H1 (cell line): ENCODE measurements at regions not wholly inside any gene's neighbourhood (a gene's known extent, or its start where the extent isn't known, plus 50 kb on each side); places are given as distances from the start of the nearest gene placed in this dataset.

Experiments
- CTCF ChIA-PET: fragments of 300-600 bp; sonication (Branson Sonifier 250); formaldehyde crosslinking; loops from one replicate; lab custom pipeline; 2021; ENCODE audit not compliant: partially characterized antibody; lab: Charles Lee
- POLR2A ChIA-PET: fragments of 300-600 bp; sonication (Branson Sonifier 250); formaldehyde crosslinking; loops from one replicate; lab custom pipeline; 2021; ENCODE audit warnings: inconsistent platforms; ENCODE audit not compliant: partially characterized antibody; lab: Charles Lee
- DNase-seq, 2 experiments: peaks; one replicate each; pipeline versions ENCODE4 v3.0.0 to v3.0.0-alpha.2; 2010 to 2022; ENCODE audit warnings: low spot score in 2 of 2, low read depth in 1 of 2, mixed read lengths in 1 of 2
- FAIRE-seq: peaks from 2 replicates; lab custom pipeline; 2011; peaks lifted over from hg19 to GRCh38; lab: Jason Lieb, UNC
- H2AFZ ChIP-seq: 2 replicates; pipeline ENCODE4 v1.8.1; 2012; ENCODE audit warnings: low read length, inconsistent platforms
- H2AK5ac ChIP-seq: 2 replicates; pipeline ENCODE4 v1.6.1; 2013; ENCODE audit warnings: low read depth, low read length
- H2BK120ac ChIP-seq: replicated peaks from 2 replicates; pipeline ENCODE3; 2013; ENCODE audit warnings: low read depth, low read length, inconsistent platforms
- H2BK12ac ChIP-seq: 2 replicates; pipeline ENCODE4 v1.6.1; 2013; ENCODE audit warnings: low read depth, low read length
- H2BK15ac ChIP-seq: 2 replicates; pipeline ENCODE4 v1.6.1; 2013; ENCODE audit warnings: low read length
- H2BK20ac ChIP-seq: 2 replicates; pipeline ENCODE4 v1.6.1; 2013; ENCODE audit warnings: low read length
- H2BK5ac ChIP-seq: 2 replicates; pipeline ENCODE4 v1.6.1; 2013; ENCODE audit warnings: low read depth, low read length
- H3K14ac ChIP-seq: 2 replicates; pipeline ENCODE4 v1.6.1; 2013; ENCODE audit warnings: inconsistent platforms; ENCODE audit not compliant: insufficient read length
- H3K18ac ChIP-seq: 2 replicates; pipeline ENCODE4 v1.6.1; 2013; ENCODE audit warnings: low read length; ENCODE audit errors: extremely low read depth
- H3K23ac ChIP-seq: 2 replicates; pipeline ENCODE4 v1.6.1; 2013; ENCODE audit warnings: inconsistent platforms; ENCODE audit not compliant: insufficient read length
- H3K23me2 ChIP-seq: 2 replicates; pipeline ENCODE4 v1.6.1; 2013; ENCODE audit warnings: low read depth, low read length
- H3K27ac ChIP-seq: 2 replicates; pipeline ENCODE4 v1.6.1; 2011; ENCODE audit warnings: low read depth, low read length, inconsistent platforms
- H3K27me3 ChIP-seq, 4 experiments: replicated peaks in 1 of 4; 1 replicate in 1 of 4; 2 replicates in 3 of 4; pipeline versions ENCODE4 v1.6.1 to v1.8.1; 2011 to 2013; ENCODE audit warnings: low read length in 3 of 4, mild to moderate bottlenecking in 3 of 4, inconsistent platforms in 2 of 4, mixed read lengths in 2 of 4, moderate library complexity in 1 of 4; ENCODE audit not compliant: control insufficient read depth in 3 of 4, insufficient read depth in 3 of 4; ENCODE audit errors: extremely low read depth in 1 of 4
- H3K36me3 ChIP-seq, 4 experiments: 2 replicates each; pipeline versions ENCODE4 v1.6.1 to v1.8.1; 2011 to 2013; ENCODE audit warnings: mild to moderate bottlenecking in 4 of 4, low read length in 3 of 4, moderate library complexity in 2 of 4, control low read depth in 1 of 4, inconsistent platforms in 1 of 4; ENCODE audit not compliant: insufficient read depth in 4 of 4, control insufficient read depth in 2 of 4
- H3K4ac ChIP-seq: replicated peaks from 2 replicates; pipeline ENCODE3; 2013; ENCODE audit warnings: low read length, low read depth, mixed read lengths, inconsistent platforms; ENCODE audit not compliant: insufficient read length
- H3K4me1 ChIP-seq, 4 experiments: replicated peaks in 1 of 4; 1 replicate in 1 of 4; 2 replicates in 3 of 4; pipeline versions ENCODE4 v1.6.1 to v1.8.1; 2011 to 2013; ENCODE audit warnings: low read length in 3 of 4, inconsistent platforms in 2 of 4, mixed read lengths in 1 of 4; ENCODE audit not compliant: insufficient read depth in 4 of 4, control insufficient read depth in 3 of 4
- H3K4me2 ChIP-seq, 2 experiments: 2 replicates each; pipeline versions ENCODE4 v1.6.1 to v1.8.1; 2011 to 2013; ENCODE audit warnings: low read depth in 2 of 2, low read length in 2 of 2, control low read depth in 1 of 2, inconsistent platforms in 1 of 2, mild to moderate bottlenecking in 1 of 2; ENCODE audit not compliant: insufficient read depth in 1 of 2
- H3K4me3 ChIP-seq, 4 experiments: fragments of 200-600, 300-600 bp in 1 of 4; sonication (generic), shearing (Covaris generic), sonication (Bioruptor Twin) in 1 of 4; 2 replicates each; pipeline versions ENCODE4 v1.5.1 to v1.8.1; 2011 to 2016; ENCODE audit warnings: low read length in 4 of 4, low read depth in 3 of 4, control low read depth in 2 of 4, inconsistent platforms in 2 of 4, mild to moderate bottlenecking in 2 of 4, mixed read lengths in 1 of 4, moderate library complexity in 1 of 4; ENCODE audit not compliant: insufficient read depth in 2 of 4; ENCODE audit errors: extremely low read depth in 1 of 4
- H3K56ac ChIP-seq: replicated peaks from 2 replicates; pipeline ENCODE3; 2013; ENCODE audit warnings: low read depth, mild to moderate bottlenecking, mixed read lengths, low read length, inconsistent platforms; ENCODE audit not compliant: insufficient read length
- H3K79me1 ChIP-seq: 2 replicates; pipeline ENCODE4 v1.6.1; 2013; ENCODE audit warnings: low read depth, low read length, control low read depth
- H3K79me2 ChIP-seq, 2 experiments: 2 replicates each; pipeline versions ENCODE4 v1.6.1 to v1.8.1; 2012 to 2013; ENCODE audit warnings: low read length in 2 of 2, mild to moderate bottlenecking in 2 of 2, inconsistent platforms in 1 of 2; ENCODE audit not compliant: insufficient read depth in 2 of 2, control insufficient read depth in 1 of 2
- H3K9ac ChIP-seq, 4 experiments: replicated peaks in 1 of 4; 1 replicate in 1 of 4; 2 replicates in 3 of 4; pipeline versions ENCODE4 v1.6.1 to v1.8.1; 2011 to 2013; ENCODE audit warnings: low read depth in 3 of 4, low read length in 3 of 4, control low read depth in 2 of 4, mild to moderate bottlenecking in 2 of 4, moderate library complexity in 2 of 4, inconsistent platforms in 1 of 4; ENCODE audit errors: extremely low read depth in 1 of 4
- H3K9me3 ChIP-seq, 2 experiments: 2 replicates each; pipeline versions ENCODE4 v1.6.1 to v1.8.1; 2012 to 2013; ENCODE audit warnings: mild to moderate bottlenecking in 2 of 2, moderate library complexity in 2 of 2, control low read depth in 1 of 2, inconsistent platforms in 1 of 2, low read depth in 1 of 2, low read length in 1 of 2, mixed read lengths in 1 of 2; ENCODE audit not compliant: insufficient read depth in 2 of 2
- H4K20me1 ChIP-seq, 2 experiments: replicated peaks in 1 of 2; 2 replicates each; pipeline versions ENCODE3 to v1.8.1; 2011 to 2013; ENCODE audit warnings: inconsistent platforms in 2 of 2, low read length in 2 of 2, mild to moderate bottlenecking in 1 of 2; ENCODE audit not compliant: insufficient read depth in 2 of 2, control insufficient read depth in 1 of 2
- H4K5ac ChIP-seq: 2 replicates; pipeline ENCODE4 v1.6.1; 2013; ENCODE audit warnings: low read length, low read depth, mixed read lengths, inconsistent platforms; ENCODE audit not compliant: insufficient read length
- H4K8ac ChIP-seq: 2 replicates; pipeline ENCODE4 v1.8.0; 2013; ENCODE audit warnings: mild to moderate bottlenecking, moderate library complexity, low read length, inconsistent platforms; ENCODE audit not compliant: insufficient read depth; ENCODE audit errors: extremely low read depth
- H4K91ac ChIP-seq: replicated peaks from 2 replicates; pipeline ENCODE3; 2013; ENCODE audit warnings: low read length, mixed read lengths, inconsistent platforms; ENCODE audit not compliant: insufficient read length
- BCL11A ChIP-seq, 2 experiments: IDR thresholded peaks; one replicate each; pipeline ENCODE4 v1.6.1; 2011; ENCODE audit warnings: low read depth in 2 of 2, low read length in 2 of 2, mild to moderate bottlenecking in 2 of 2
- CBX8 ChIP-seq: fragments of 300-800, 300-1000 bp; sonication (generic); IDR thresholded peaks from 2 replicates; pipeline ENCODE4 v1.7.1; 2016; ENCODE audit warnings: low read depth, low read length, borderline replicate concordance
- CTBP2 ChIP-seq: IDR thresholded peaks from 2 replicates; pipeline ENCODE4 v1.7.0; 2011; ENCODE audit warnings: borderline replicate concordance, mild to moderate bottlenecking, moderate library complexity, mixed read lengths, low read length; ENCODE audit not compliant: insufficient read depth, insufficient read length
- GABPA ChIP-seq: IDR thresholded peaks from 2 replicates; pipeline ENCODE4 v1.6.1; 2011; ENCODE audit warnings: mild to moderate bottlenecking, low read length, moderate library complexity, borderline replicate concordance; ENCODE audit not compliant: insufficient read depth
- HDAC2 ChIP-seq, 2 experiments: fragments of 300-600 bp in 1 of 2; sonication (generic) in 1 of 2; IDR thresholded peaks; 2 replicates each; pipeline ENCODE4 v1.6.1; 2011 to 2012; ENCODE audit warnings: low read depth in 2 of 2, low read length in 2 of 2, mild to moderate bottlenecking in 2 of 2, moderate library complexity in 2 of 2, borderline replicate concordance in 1 of 2, inconsistent platforms in 1 of 2
- KDM4A ChIP-seq: IDR thresholded peaks from one replicate; pipeline ENCODE4 v1.7.1; 2012; ENCODE audit warnings: low read depth, mild to moderate bottlenecking, moderate library complexity, low read length, inconsistent platforms; ENCODE audit not compliant: severe bottlenecking
- MAX ChIP-seq: IDR thresholded peaks from 2 replicates; pipeline ENCODE4 v1.6.1; 2012; ENCODE audit warnings: inconsistent platforms
- PHF8 ChIP-seq: fragments of 200-600 bp; sonication (generic); conservative IDR thresholded peaks from 2 replicates; pipeline ENCODE4 v1.7.1; 2012; ENCODE audit warnings: low read depth, mild to moderate bottlenecking, inconsistent platforms, low read length, moderate library complexity
- POLR2A ChIP-seq, 2 experiments: IDR thresholded peaks; 1 replicate in 1 of 2; 2 replicates in 1 of 2; pipeline ENCODE4 v1.6.1; 2011; ENCODE audit warnings: low read depth in 2 of 2, low read length in 2 of 2, mild to moderate bottlenecking in 2 of 2; ENCODE audit errors: control extremely low read depth in 1 of 2
- RFX5 ChIP-seq: IDR thresholded peaks from 2 replicates; pipeline ENCODE4 v1.6.1; 2011; ENCODE audit warnings: low read depth, low read length, improper control_type of control experiment, borderline replicate concordance
- RNF2 ChIP-seq: fragments of 200-900, 300-1000 bp; sonication (generic); IDR thresholded peaks from 2 replicates; pipeline ENCODE4 v1.7.1; 2016; ENCODE audit warnings: borderline replicate concordance, low read depth, mild to moderate bottlenecking, antibody characterized with exemption, low read length; ENCODE audit not compliant: poor library complexity, severe bottlenecking; ENCODE audit errors: missing control alignments
- SP4 ChIP-seq: IDR thresholded peaks from 2 replicates; pipeline ENCODE4 v1.6.1; 2012; ENCODE audit warnings: low read length, inconsistent platforms
- TAF7 ChIP-seq: optimal IDR thresholded peaks from 2 replicates; pipeline ENCODE3; 2011; ENCODE audit warnings: low read depth, mild to moderate bottlenecking, inconsistent platforms, low read length, moderate library complexity, borderline replicate concordance
- whole genome bisulfite sequencing, 2 experiments: shearing (Covaris generic) in 1 of 2; methylation state at CpG; one replicate each; pipeline versions ENCODE4 v1.1.6 to v1.1.7; 2013 to 2015; ENCODE audit warnings: low lambda C conversion rate in 2 of 2, mixed read lengths in 2 of 2, inconsistent platforms in 1 of 2, low coverage in 1 of 2, missing lambda C conversion rate in 1 of 2; ENCODE audit not compliant: insufficient replicate concordance in 2 of 2, insufficient coverage in 1 of 2, insufficient read length in 1 of 2; ENCODE audit errors: extremely low coverage in 1 of 2, missing lambda C conversion rate in 1 of 2; 5-methylcytosine and 5-hydroxymethylcytosine counted together

- CTCF ChIA-PET: interaction anchor here (1.6 kb wide), 1 partner anchor 164 kb away, joined by 4 read pairs; no protein-coding TSS in a partner anchor
- no peak for TF ChIP-seq BCL11A (IDR thresholded peaks at IDR 0.05; ENCODE audit: low read depth in 2 of 2, low read length in 2 of 2)
- TF ChIP-seq CBX8: no peak
- no peak for TF ChIP-seq TAF7
- no peak for TF ChIP-seq PHF8
- TF ChIP-seq CTBP2: no peak
- no peak for TF ChIP-seq RNF2
- no peak for TF ChIP-seq KDM4A
- TF ChIP-seq POLR2A (IDR thresholded peaks at IDR 0.05; ENCODE audit: control extremely low read depth in 1 of 2, low read depth in 2 of 2, low read length in 2 of 2): no peak
- TF ChIP-seq SP4: no peak
- no peak for TF ChIP-seq GABPA
- no peak for TF ChIP-seq MAX
- no peak for TF ChIP-seq HDAC2 (IDR thresholded peaks at IDR 0.05; ENCODE audit: borderline replicate concordance in 1 of 2, low read depth in 2 of 2, low read length in 2 of 2)
- TF ChIP-seq RFX5: no peak
Measured at GRCh38 chr16:20136446-20136968, 62.8 kb upstream of the GPR139 start.

More at GRCh38 chr16:20136446-20136968, 62.8 kb upstream of the GPR139 start:
- H3K27me3 ChIP-seq: no peaks in the 10 kb centered on the region
- H2AK5ac ChIP-seq: no peak overlapping the region
- H2BK15ac ChIP-seq: no peak overlapping the region
- no peaks in the 10 kb centered on the region; the same call in 1 of the 2 replicates for H3K23me2 ChIP-seq
- FAIRE-seq (no peak), DNase-seq (no peak)
- H4K8ac ChIP-seq: no peak overlapping the region
- no peaks in the 10 kb centered on the region for H3K36me3 ChIP-seq
- POLR2A ChIA-PET: no interaction called here
- H3K56ac ChIP-seq: no peak overlapping the region
- H3K9me3 ChIP-seq: peaks cover 0 to 6% of the 10 kb centered on the region in 2 experiments; a peak in 1 of 4 replicates
- H4K91ac ChIP-seq: no peak overlapping the region
- no peaks in the 10 kb centered on the region for H3K79me2 ChIP-seq
- H2BK5ac ChIP-seq: no peak overlapping the region
- no peak overlapping the region for H3K23ac ChIP-seq
- H3K4ac ChIP-seq: no peak overlapping the region
- no peak overlapping the region for H2AFZ ChIP-seq
- H3K18ac ChIP-seq: no peak overlapping the region
- H3K9ac ChIP-seq: no peak overlapping the region
- no peaks in the 10 kb centered on the region for H3K79me1 ChIP-seq
- H3K4me2 ChIP-seq: no peak overlapping the region
- H3K4me1 ChIP-seq: no peaks in the 10 kb centered on the region
- no peak overlapping the region for H4K5ac ChIP-seq
- WGBS, 2 experiments: 83% methylated on average over 2 of the region's 2 CpGs; no CpG with 5 or more reads in 1 of the 2 experiments
- no peaks in the 10 kb centered on the region for H4K20me1 ChIP-seq
- H3K27ac ChIP-seq: no peak overlapping the region
- H3K14ac ChIP-seq: no peak overlapping the region
- no peak overlapping the region for H2BK12ac ChIP-seq
- no peak overlapping the region for H2BK20ac ChIP-seq
- no peak overlapping the region for H3K4me3 ChIP-seq
- no peak overlapping the region for H2BK120ac ChIP-seq
